Lower lobe of right lung (tissue), 2 donors: ENCODE measurements at regions not wholly inside any gene's neighbourhood (a gene's known extent, or its start where the extent isn't known, plus 50 kb on each side); places are given as distances from the start of the nearest gene placed in this dataset.

ENCODE experiments used
- ATAC-seq, 2 donors: fragments of 200-7000 bp; cut with Tn5 transposase; one replicate each; pipeline ENCODE4 v1.9.1; 2020 to 2022; ENCODE audit warnings: mild to moderate bottlenecking in 2 of 2, moderate library complexity in 2 of 2
- DNase-seq: peaks from one replicate; pipeline ENCODE4 v3.0.0-alpha.2; 2020
- H3K27ac ChIP-seq: fragments of 200-600 bp; one replicate; pipeline ENCODE4 v1.8.0; 2022
- H3K27me3 ChIP-seq: fragments of 200-600 bp; one replicate; pipeline ENCODE4 v1.8.0; 2022; ENCODE audit warnings: low read depth
- H3K36me3 ChIP-seq: fragments of 200-600 bp; one replicate; pipeline ENCODE4 v1.8.0; 2022; ENCODE audit warnings: mild to moderate bottlenecking
- H3K4me1 ChIP-seq: fragments of 200-600 bp; one replicate; pipeline ENCODE4 v1.8.0; 2022
- H3K4me3 ChIP-seq: fragments of 200-600 bp; one replicate; pipeline ENCODE4 v1.8.0; 2022; ENCODE audit warnings: mild to moderate bottlenecking
- H3K9me3 ChIP-seq: fragments of 200-600 bp; one replicate; pipeline ENCODE4 v1.8.0; 2022
- CTCF ChIP-seq: fragments of 200-600 bp; IDR thresholded peaks from one replicate; pipeline ENCODE4 v1.8.0; 2022; ENCODE audit warnings: antibody characterized with exemption, mild to moderate bottlenecking
- intact Hi-C: fragments of 100-400 bp; cut with DNase I; formaldehyde crosslinking; loops from one replicate; pipeline ENCODE4 v1.11.0; 2022
- donor health status: DM: no; HTN: yes; CAD: no; lungs with severe emphysema.

DNA sequence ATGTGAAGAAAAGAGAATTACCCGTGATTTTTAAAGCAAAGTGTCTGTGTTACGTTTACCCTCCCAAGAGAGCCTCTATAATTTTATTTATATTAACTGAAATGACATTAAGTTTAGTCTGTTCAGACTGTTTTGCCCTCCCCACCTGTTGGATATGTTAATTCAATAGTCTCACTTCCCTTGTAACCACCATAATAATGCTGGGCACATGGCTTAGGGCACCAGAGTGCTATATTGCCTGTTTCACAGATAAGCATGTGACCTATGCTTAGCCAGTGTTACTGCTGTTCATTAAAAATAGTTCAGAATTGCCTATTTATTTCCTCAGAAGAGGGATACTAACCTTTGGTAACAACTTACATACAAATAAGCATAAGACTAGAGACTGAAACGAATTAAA, 446.2 kb downstream of the FAT4 start:
- no peak for DNase-seq
- no peaks in the 10 kb centered on the region for H3K9me3 ChIP-seq
- H3K4me1 ChIP-seq, result no peaks in the 10 kb centered on the region
- no peaks in the 10 kb centered on the region for H3K27me3 ChIP-seq
- ATAC-seq, result no peak
- no peaks in the 10 kb centered on the region for H3K36me3 ChIP-seq
- intact Hi-C loops, result no loop called here
- no peak for TF ChIP-seq CTCF
- no peak overlapping the region for H3K27ac ChIP-seq
- H3K4me3 ChIP-seq, result no peak overlapping the region

- no peak for ATAC-seq
- Histone ChIP-seq H3K4me1 (no peaks in the 10 kb centered on the region), H3K36me3 (no peaks in the 10 kb centered on the region), H3K9me3 (no peaks in the 10 kb centered on the region), H3K4me3 (no peak overlapping the region), H3K27me3 (no peaks in the 10 kb centered on the region), H3K27ac (no peak overlapping the region)
- intact Hi-C loops, result no loop called here
- DNase-seq, result no peak
- TF ChIP-seq CTCF, result no peak
These were observed 447.8 kb downstream of the FAT4 start for GRCh38 chr4:125762537-125762936.

- no peak for TF ChIP-seq CTCF
- no peaks in the 10 kb centered on the region for H3K4me1 ChIP-seq
- H3K4me3 ChIP-seq, result no peak overlapping the region
- ATAC-seq (no peak), DNase-seq (no peak)
- H3K36me3 ChIP-seq, result no peaks in the 10 kb centered on the region
- no peak overlapping the region for H3K27ac ChIP-seq
- H3K27me3 ChIP-seq, result no peaks in the 10 kb centered on the region
- no peaks in the 10 kb centered on the region for H3K9me3 ChIP-seq
- intact Hi-C loops, result no loop called here
These were observed 451.2 kb downstream of the FAT4 start for GRCh38 chr4:125765941-125766340.

DNA sequence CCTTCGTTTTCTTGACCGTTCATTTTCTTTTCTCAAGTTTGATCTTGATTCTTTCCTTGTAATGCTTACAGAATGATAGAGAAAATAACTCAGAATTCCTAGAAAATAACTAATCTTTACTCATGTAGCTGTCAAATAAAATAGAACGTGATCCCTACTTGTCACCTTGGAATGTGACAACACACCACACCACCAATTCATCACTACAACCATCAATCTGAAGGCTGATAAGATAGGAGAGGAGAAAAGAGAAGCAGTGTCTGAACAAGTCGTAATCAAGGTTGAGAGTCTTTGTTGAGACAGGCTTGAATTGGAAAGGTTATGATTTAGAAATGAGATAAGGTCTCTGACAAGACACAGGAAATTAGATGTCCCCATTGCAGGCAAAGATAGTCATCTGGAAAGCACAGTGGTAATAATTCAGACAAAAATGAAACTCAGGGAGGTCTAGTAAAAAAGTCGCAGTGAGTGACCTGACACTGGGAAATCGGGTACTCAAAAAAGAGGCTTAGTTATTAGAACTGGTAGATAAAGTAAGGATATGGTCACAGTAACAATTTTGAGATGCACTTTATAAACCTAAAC, 456.2 kb downstream of the FAT4 start:
- no peaks in the 10 kb centered on the region for H3K4me1 ChIP-seq
- no peaks in the 10 kb centered on the region for H3K36me3 ChIP-seq
- DNase-seq, result no peak
- intact Hi-C loops, result no loop called here
- TF ChIP-seq CTCF, result no peak
- no peaks in the 10 kb centered on the region for H3K27me3 ChIP-seq
- no peaks in the 10 kb centered on the region for H3K9me3 ChIP-seq
- no peak for ATAC-seq
- no peak overlapping the region for H3K4me3 ChIP-seq
- no peak overlapping the region for H3K27ac ChIP-seq

GRCh38 chr4:125772680-125773079, 457.9 kb downstream of the FAT4 start:
- intact Hi-C loops, result no loop called here

More at GRCh38 chr4:125772680-125773079, 457.9 kb downstream of the FAT4 start:
- H3K36me3 ChIP-seq, result no peaks in the 10 kb centered on the region
- no peak overlapping the region for H3K4me3 ChIP-seq
- H3K27ac ChIP-seq, result no peak overlapping the region
- ATAC-seq, result no peak
- no peaks in the 10 kb centered on the region for H3K27me3 ChIP-seq
- DNase-seq, result no peak
- no peaks in the 10 kb centered on the region for H3K9me3 ChIP-seq
- no peaks in the 10 kb centered on the region for H3K4me1 ChIP-seq
- no peak for TF ChIP-seq CTCF
